GM23338 (cell line): ENCODE measurements at regions not wholly inside any gene's neighbourhood (a gene's known extent, or its start where the extent isn't known, plus 50 kb on each side); places are given as distances from the start of the nearest gene placed in this dataset.

Experiments
- ATAC-seq: fragments of 200-7000 bp; cut with Tn5 transposase; 3 replicates; pipeline ENCODE4 v1.9.1; 2020
- DNase-seq: peaks from one replicate; pipeline ENCODE4 v3.0.0-alpha.2; 2015; ENCODE audit warnings: low spot score
- H2AFZ ChIP-seq: fragments of 200-600 bp; sonication (generic); 2 replicates; pipeline ENCODE4 v1.8.0; 2016; ENCODE audit warnings: antibody characterized with exemption, mild to moderate bottlenecking, moderate library complexity
- H3F3A ChIP-seq: fragments of 200-600 bp; sonication (generic); replicated peaks from 2 replicates; pipeline ENCODE4 v1.8.0; 2017; ENCODE audit warnings: antibody characterized with exemption, mixed run types, low read depth
- H3K27ac ChIP-seq: fragments of 200-600 bp; sonication (generic); 2 replicates; pipeline ENCODE4 v1.6.1; 2016; ENCODE audit warnings: low read depth
- H3K27me3 ChIP-seq: fragments of 200-600 bp; sonication (generic); 2 replicates; pipeline ENCODE4 v1.8.0; 2016; ENCODE audit warnings: mild to moderate bottlenecking, mixed run types, moderate library complexity; ENCODE audit not compliant: insufficient read depth
- H3K36me3 ChIP-seq: fragments of 200-600 bp; sonication (generic); 2 replicates; pipeline ENCODE4 v1.8.0; 2016; ENCODE audit warnings: mild to moderate bottlenecking; ENCODE audit not compliant: insufficient read depth
- H3K4me1 ChIP-seq: fragments of 200-600 bp; sonication (generic); 2 replicates; pipeline ENCODE4 v1.8.0; 2016; ENCODE audit warnings: mild to moderate bottlenecking, moderate library complexity; ENCODE audit not compliant: insufficient read depth
- H3K4me2 ChIP-seq: fragments of 200-600 bp; sonication (generic); 2 replicates; pipeline ENCODE4 v1.7.1; 2017; ENCODE audit warnings: mixed run types
- H3K4me3 ChIP-seq: fragments of 200-600 bp; sonication (generic); 2 replicates; pipeline ENCODE4 v1.6.1; 2016; ENCODE audit warnings: mixed run types
- H3K79me2 ChIP-seq: fragments of 200-600 bp; sonication (generic); replicated peaks from 2 replicates; pipeline ENCODE4 v1.8.0; 2017; ENCODE audit warnings: mild to moderate bottlenecking; ENCODE audit not compliant: insufficient read depth
- H3K9me2 ChIP-seq: fragments of 200-600 bp; sonication (generic); 2 replicates; pipeline ENCODE4 v1.8.0; 2017; ENCODE audit not compliant: insufficient read depth
- H4K20me1 ChIP-seq: fragments of 200-600 bp; sonication (generic); replicated peaks from 2 replicates; pipeline ENCODE4 v1.8.0; 2017; ENCODE audit warnings: mild to moderate bottlenecking; ENCODE audit not compliant: insufficient read depth
- H3K27ac Mint-ChIP-seq: 2 replicates; pipeline ENCODE4 v1.8.0; 2020; ENCODE audit warnings: inconsistent platforms, mild to moderate bottlenecking, moderate library complexity, mixed read lengths
- H3K27me3 Mint-ChIP-seq: 3 replicates; pipeline ENCODE4 v1.8.0; 2022; ENCODE audit warnings: low read depth, mild to moderate bottlenecking, moderate library complexity, mixed read lengths, inconsistent platforms; ENCODE audit not compliant: insufficient read depth, poor library complexity
- H3K36me3 Mint-ChIP-seq: 3 replicates; pipeline ENCODE4 v1.8.0; 2021; ENCODE audit warnings: low read depth, mild to moderate bottlenecking, inconsistent platforms, moderate library complexity, mixed read lengths
- H3K4me1 Mint-ChIP-seq: 3 replicates; pipeline ENCODE4 v1.8.0; 2020; ENCODE audit warnings: mild to moderate bottlenecking, inconsistent platforms, mixed read lengths
- H3K4me3 Mint-ChIP-seq: 3 replicates; pipeline ENCODE4 v1.8.0; 2021; ENCODE audit warnings: moderate library complexity, mild to moderate bottlenecking, inconsistent platforms, mixed read lengths
- H3K9me3 Mint-ChIP-seq: 3 replicates; pipeline ENCODE4 v1.8.0; 2020; ENCODE audit warnings: moderate library complexity, mild to moderate bottlenecking, inconsistent platforms, mixed read lengths
- CREB1 ChIP-seq: fragments of 250-450 bp; sonication (Bioruptor Pico); IDR thresholded peaks from 2 replicates; pipeline ENCODE4 v1.5.0; 2020; ENCODE audit warnings: low read depth, mild to moderate bottlenecking, moderate library complexity
- CTCF ChIP-seq, 2 experiments: fragments of 200-600 bp in 1 of 2; sonication (generic) in 1 of 2; conservative IDR thresholded peaks; 2 replicates each; pipeline versions ENCODE4 v1.5.1 to v1.6.1; 2016 to 2017; ENCODE audit warnings: antibody characterized with exemption in 2 of 2, low read depth in 2 of 2, mild to moderate bottlenecking in 2 of 2, moderate library complexity in 1 of 2
- EZH2 ChIP-seq: fragments of 200-600 bp; sonication (generic); IDR thresholded peaks from one replicate; pipeline ENCODE4 v1.8.0; 2017; ENCODE audit warnings: antibody characterized with exemption, mild to moderate bottlenecking, low read depth; ENCODE audit not compliant: unreplicated experiment
- EZH2phosphoT487 ChIP-seq: fragments of 200-600 bp; sonication (generic); IDR thresholded peaks from one replicate; pipeline ENCODE4 v1.8.1; 2018; ENCODE audit warnings: antibody characterized with exemption; ENCODE audit not compliant: unreplicated experiment
- JUNB ChIP-seq: IDR thresholded peaks from one replicate; pipeline ENCODE4 v1.6.1; 2016; ENCODE audit warnings: antibody characterized with exemption; ENCODE audit not compliant: unreplicated experiment
- NANOG ChIP-seq: IDR thresholded peaks from 2 replicates; pipeline ENCODE4 v1.6.1; 2016; ENCODE audit warnings: antibody characterized with exemption, borderline replicate concordance
- POLR2AphosphoS5 ChIP-seq: IDR thresholded peaks from 2 replicates; pipeline ENCODE4 v1.6.1; 2016; ENCODE audit warnings: antibody characterized with exemption, low read depth
- ZNF114 ChIP-seq: fragments of 250-450 bp; sonication (Bioruptor Pico); IDR thresholded peaks from 2 replicates; pipeline ENCODE4 v1.5.0; 2020; ENCODE audit warnings: mild to moderate bottlenecking, moderate library complexity
- ZNF331 ChIP-seq: fragments of 250-450 bp; sonication (Bioruptor Pico); IDR thresholded peaks from 2 replicates; pipeline ENCODE4 v1.5.0; 2020; ENCODE audit warnings: low read depth, mild to moderate bottlenecking, moderate library complexity
- ZNF462 ChIP-seq: fragments of 250-450 bp; sonication (Bioruptor Pico); IDR thresholded peaks from 2 replicates; pipeline ENCODE4 v1.5.0; 2020; ENCODE audit warnings: mild to moderate bottlenecking, moderate library complexity
- TF ChIP-seq, protein P1 (sequence below): IDR thresholded peaks from 2 replicates; pipeline ENCODE4 v1.6.1; 2016; ENCODE audit warnings: antibody characterized with exemption
- TF ChIP-seq, protein P2 (sequence below): IDR thresholded peaks from one replicate; pipeline ENCODE4 v1.6.1; 2018; ENCODE audit warnings: antibody characterized with exemption; ENCODE audit not compliant: unreplicated experiment

DNA sequence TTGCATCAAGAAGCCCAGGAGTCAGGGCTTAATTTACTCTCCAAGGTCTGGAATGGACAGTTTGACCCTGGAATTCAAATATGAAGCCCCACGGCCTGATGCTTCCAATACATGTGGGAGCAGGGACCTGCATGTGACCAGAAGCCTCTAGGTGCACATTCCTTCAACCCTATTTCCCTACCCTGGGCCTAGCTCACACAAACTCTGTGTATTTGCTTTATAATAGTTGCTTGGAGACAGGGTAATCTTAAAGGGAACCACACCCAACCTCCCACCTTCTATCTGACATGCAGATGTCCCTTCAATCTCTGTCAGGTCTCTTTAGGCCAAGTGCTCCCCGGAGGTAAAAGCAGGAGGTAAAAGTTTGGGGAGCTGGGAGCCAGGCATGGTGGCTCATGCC, 55.4 kb upstream of the PPP1CB start (continued):
- TF ChIP-seq, protein P1, sequence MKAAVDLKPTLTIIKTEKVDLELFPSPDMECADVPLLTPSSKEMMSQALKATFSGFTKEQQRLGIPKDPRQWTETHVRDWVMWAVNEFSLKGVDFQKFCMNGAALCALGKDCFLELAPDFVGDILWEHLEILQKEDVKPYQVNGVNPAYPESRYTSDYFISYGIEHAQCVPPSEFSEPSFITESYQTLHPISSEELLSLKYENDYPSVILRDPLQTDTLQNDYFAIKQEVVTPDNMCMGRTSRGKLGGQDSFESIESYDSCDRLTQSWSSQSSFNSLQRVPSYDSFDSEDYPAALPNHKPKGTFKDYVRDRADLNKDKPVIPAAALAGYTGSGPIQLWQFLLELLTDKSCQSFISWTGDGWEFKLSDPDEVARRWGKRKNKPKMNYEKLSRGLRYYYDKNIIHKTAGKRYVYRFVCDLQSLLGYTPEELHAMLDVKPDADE = no peak

GRCh38 chr2:28697602-28698149, 54.0 kb upstream of the PPP1CB start:
- H3K9me3 Mint-ChIP-seq = no peaks in the 10 kb centered on the region
- ATAC-seq (no peak), DNase-seq (no peak)
- H3K27me3 Mint-ChIP-seq = peaks cover 5% of the 10 kb centered on the region
- no peaks in the 10 kb centered on the region for H3K36me3 Mint-ChIP-seq
- no peaks in the 10 kb centered on the region for H3K27me3 ChIP-seq
- H3K4me1 ChIP-seq = no peaks in the 10 kb centered on the region; the same call in 1 of the 2 replicates
- no peak overlapping the region for H3K27ac ChIP-seq
- H3K36me3 ChIP-seq = no peaks in the 10 kb centered on the region
- no peaks in the 10 kb centered on the region for H3K9me2 ChIP-seq
- H2AFZ ChIP-seq = no peak overlapping the region
- peaks cover 8% of the 10 kb centered on the region for H3K4me1 Mint-ChIP-seq
- H3K4me2 ChIP-seq = no peak overlapping the region
- no peak overlapping the region for H3K4me3 ChIP-seq
- no peaks in the 10 kb centered on the region for H3K79me2 ChIP-seq
- no peaks in the 10 kb centered on the region for H4K20me1 ChIP-seq
- no peak overlapping the region for H3K4me3 Mint-ChIP-seq
- H3F3A ChIP-seq = no peaks in the 10 kb centered on the region
- H3K27ac Mint-ChIP-seq = no peak overlapping the region
- no peak for TF ChIP-seq ZNF331 (CRISPR knock-in tag)
- no peak for TF ChIP-seq NANOG
- TF ChIP-seq EZH2phosphoT487 = no peak
- TF ChIP-seq, protein P1 = no peak
- no peak for TF ChIP-seq POLR2AphosphoS5
- TF ChIP-seq, protein P2, sequence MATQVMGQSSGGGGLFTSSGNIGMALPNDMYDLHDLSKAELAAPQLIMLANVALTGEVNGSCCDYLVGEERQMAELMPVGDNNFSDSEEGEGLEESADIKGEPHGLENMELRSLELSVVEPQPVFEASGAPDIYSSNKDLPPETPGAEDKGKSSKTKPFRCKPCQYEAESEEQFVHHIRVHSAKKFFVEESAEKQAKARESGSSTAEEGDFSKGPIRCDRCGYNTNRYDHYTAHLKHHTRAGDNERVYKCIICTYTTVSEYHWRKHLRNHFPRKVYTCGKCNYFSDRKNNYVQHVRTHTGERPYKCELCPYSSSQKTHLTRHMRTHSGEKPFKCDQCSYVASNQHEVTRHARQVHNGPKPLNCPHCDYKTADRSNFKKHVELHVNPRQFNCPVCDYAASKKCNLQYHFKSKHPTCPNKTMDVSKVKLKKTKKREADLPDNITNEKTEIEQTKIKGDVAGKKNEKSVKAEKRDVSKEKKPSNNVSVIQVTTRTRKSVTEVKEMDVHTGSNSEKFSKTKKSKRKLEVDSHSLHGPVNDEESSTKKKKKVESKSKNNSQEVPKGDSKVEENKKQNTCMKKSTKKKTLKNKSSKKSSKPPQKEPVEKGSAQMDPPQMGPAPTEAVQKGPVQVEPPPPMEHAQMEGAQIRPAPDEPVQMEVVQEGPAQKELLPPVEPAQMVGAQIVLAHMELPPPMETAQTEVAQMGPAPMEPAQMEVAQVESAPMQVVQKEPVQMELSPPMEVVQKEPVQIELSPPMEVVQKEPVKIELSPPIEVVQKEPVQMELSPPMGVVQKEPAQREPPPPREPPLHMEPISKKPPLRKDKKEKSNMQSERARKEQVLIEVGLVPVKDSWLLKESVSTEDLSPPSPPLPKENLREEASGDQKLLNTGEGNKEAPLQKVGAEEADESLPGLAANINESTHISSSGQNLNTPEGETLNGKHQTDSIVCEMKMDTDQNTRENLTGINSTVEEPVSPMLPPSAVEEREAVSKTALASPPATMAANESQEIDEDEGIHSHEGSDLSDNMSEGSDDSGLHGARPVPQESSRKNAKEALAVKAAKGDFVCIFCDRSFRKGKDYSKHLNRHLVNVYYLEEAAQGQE = no peak
- no peak for TF ChIP-seq ZNF114 (CRISPR knock-in tag)
- TF ChIP-seq CREB1 (CRISPR knock-in tag) = no peak
- TF ChIP-seq ZNF462 = no peak
- TF ChIP-seq CTCF (conservative IDR thresholded peaks at IDR 0.05; ENCODE audit: low read depth in 2 of 2) = no peak
- no peak for TF ChIP-seq EZH2
- no peak for TF ChIP-seq JUNB
